ENCODE measurements at regions not wholly inside any gene's neighbourhood (a gene's known extent, or its start where the extent isn't known, plus 50 kb on each side); places are given as distances from the start of the nearest gene placed in this dataset.

- TF ChIP-seq EZH2phosphoT487 (IDR thresholded peaks at IDR 0.05; ENCODE audit: borderline replicate concordance) (no peak), CTCF (conservative IDR thresholded peaks at IDR 0.05; ENCODE audit: low read length) (no peak)
Measured at GRCh38 chr1:194968916-194969315, 1639.3 kb downstream of the KCNT2 start.

Data from Loucy (cell line).